ENCODE measurements at regions not wholly inside any gene's neighbourhood (a gene's known extent, or its start where the extent isn't known, plus 50 kb on each side); places are given as distances from the start of the nearest gene placed in this dataset.

DNA sequence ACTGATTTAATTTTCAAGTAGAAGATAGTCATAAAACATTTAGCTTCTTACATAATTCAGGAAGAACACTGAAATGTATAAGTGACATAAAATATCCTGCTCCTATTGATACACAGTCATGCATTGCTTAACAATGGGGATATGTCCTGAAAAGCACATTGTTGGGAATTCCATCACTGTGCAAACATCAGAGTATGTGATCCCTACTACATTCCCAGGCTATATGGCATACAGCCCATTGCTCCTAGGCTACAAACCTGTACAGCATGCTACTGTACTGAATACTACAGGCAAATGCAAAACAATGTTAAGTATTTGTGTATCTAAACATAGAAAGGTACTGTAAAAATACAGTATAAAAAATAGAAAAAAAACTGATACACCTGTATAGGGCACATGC, 723.9 kb upstream of the ARGLU1 start:
- TF ChIP-seq, protein P1, sequence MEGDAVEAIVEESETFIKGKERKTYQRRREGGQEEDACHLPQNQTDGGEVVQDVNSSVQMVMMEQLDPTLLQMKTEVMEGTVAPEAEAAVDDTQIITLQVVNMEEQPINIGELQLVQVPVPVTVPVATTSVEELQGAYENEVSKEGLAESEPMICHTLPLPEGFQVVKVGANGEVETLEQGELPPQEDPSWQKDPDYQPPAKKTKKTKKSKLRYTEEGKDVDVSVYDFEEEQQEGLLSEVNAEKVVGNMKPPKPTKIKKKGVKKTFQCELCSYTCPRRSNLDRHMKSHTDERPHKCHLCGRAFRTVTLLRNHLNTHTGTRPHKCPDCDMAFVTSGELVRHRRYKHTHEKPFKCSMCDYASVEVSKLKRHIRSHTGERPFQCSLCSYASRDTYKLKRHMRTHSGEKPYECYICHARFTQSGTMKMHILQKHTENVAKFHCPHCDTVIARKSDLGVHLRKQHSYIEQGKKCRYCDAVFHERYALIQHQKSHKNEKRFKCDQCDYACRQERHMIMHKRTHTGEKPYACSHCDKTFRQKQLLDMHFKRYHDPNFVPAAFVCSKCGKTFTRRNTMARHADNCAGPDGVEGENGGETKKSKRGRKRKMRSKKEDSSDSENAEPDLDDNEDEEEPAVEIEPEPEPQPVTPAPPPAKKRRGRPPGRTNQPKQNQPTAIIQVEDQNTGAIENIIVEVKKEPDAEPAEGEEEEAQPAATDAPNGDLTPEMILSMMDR (conservative IDR thresholded peaks at IDR 0.05) = no peak
- no peak overlapping the region for H3K27ac ChIP-seq

DNA sequence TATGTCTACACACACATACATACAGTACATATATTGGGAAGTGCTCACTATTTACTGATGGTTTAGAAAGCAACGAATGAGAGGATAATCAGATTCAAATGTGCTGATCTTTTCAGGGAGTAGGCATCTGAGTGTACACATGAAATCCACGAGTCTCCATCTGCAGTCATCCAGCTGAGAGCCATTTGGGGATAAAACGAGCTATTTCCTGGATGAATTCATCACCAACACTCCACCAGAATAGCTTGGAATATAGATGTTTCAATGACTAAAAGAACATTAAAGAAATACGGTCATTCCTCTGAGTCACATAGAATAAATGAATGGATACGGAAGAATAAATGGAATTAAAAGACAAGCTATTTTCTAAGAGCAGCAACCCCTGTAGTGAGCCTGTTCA, 721.6 kb upstream of the ARGLU1 start:
- H3K27ac ChIP-seq = no peak overlapping the region
- TF ChIP-seq, protein P1 (conservative IDR thresholded peaks at IDR 0.05) = no peak

- no peak overlapping the region for H3K27ac ChIP-seq
- TF ChIP-seq, protein P1 (conservative IDR thresholded peaks at IDR 0.05) = no peak
These were observed 716.2 kb upstream of the ARGLU1 start for GRCh38 chr13:107284173-107284572.

DNA sequence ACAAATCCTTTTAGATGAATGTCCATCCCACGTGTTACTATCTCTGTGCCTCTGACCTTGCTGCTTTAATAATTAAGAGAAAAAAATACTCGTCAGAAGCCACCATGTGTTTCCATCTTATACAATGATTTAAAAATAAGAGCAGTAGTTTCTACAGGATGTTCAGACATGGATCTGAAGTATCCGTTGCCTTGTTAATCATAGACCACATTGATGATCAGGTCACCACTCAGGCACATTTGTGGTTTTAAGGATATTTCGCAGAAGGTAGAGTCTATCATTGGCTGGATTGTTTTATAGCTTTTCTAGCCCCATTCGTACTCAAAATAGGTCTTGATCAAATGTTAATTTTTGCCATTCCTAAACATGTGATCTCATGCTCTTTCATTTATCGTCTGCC, 710.0 kb upstream of the ARGLU1 start:
- TF ChIP-seq, protein P1 (conservative IDR thresholded peaks at IDR 0.05) = no peak

GRCh38 chr13:107276936-107277335, 709.0 kb upstream of the ARGLU1 start:
- TF ChIP-seq, protein P1 (conservative IDR thresholded peaks at IDR 0.05) = no peak
- no peak overlapping the region for H3K27ac ChIP-seq

More for the DNA sequence above, 710.0 kb upstream of the ARGLU1 start:
- H3K27ac ChIP-seq = no peak overlapping the region

GRCh38 chr13:107275945-107276614, 708.1 kb upstream of the ARGLU1 start:
- TF ChIP-seq, protein P1 (conservative IDR thresholded peaks at IDR 0.05) = no peak
- H3K27ac ChIP-seq = no peak overlapping the region

DNA sequence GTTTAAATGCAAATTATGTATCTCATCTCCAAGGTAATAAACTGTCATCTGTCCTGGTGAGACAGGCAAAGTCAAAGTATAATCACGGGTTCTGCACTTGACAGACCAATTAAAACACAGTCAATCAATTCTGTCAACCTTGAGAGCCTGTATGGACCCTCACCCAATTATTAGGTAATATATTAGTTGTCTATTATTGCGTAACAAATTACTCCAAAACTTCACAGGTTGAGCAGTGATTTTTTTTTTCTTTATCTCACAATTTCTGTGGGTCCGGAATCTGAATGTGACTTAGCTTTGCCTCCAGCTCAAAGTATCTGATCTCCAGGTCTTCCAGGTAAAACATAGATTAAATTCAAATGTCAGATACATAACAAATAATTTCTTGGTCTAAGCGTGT, 707.4 kb upstream of the ARGLU1 start:
- no peak overlapping the region for H3K27ac ChIP-seq
- TF ChIP-seq, protein P1 (conservative IDR thresholded peaks at IDR 0.05) = no peak

Measured in VCaP (cell line).